ENCODE measurements at regions not wholly inside any gene's neighbourhood (a gene's known extent, or its start where the extent isn't known, plus 50 kb on each side); places are given as distances from the start of the nearest gene placed in this dataset.

DNA sequence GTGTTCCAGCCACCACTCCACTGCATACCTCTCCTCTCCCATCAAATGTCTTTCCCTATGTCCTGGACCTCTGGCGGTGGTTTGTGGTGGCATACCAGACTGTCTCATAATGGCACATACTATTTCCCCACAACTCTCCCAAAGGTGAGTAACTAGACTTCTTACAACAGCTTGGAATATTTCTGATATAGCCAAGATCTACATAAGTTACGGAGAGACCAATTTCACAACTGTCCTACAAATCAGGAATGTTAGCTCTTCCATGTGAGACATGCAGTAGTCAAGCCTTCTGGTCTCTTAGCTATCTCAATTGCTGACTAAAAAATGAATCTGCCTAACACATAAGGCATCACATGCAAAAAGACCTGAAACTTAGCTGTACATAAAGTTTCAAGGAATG, 588.9 kb downstream of the RNF144B start:
- no peak for DNase-seq

DNA sequence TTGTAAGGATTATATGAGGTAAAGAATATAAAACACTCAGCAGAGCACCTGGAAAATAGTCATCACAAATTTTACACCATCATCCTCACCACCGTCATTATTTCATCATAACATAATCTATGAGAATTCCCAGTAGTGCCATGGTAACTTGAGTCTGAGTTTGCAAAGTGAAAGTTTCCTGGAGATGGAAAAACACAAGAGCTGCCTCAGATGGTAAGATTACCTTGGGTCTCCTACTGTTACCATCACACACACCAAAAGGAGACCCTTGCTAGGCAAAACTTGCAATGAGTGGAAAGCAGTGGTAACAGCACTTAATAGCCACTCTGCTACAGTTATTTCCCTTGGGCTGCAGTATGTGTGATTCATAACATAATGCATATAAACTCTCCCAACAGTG, 589.8 kb downstream of the RNF144B start:
- no peak for DNase-seq

DNA sequence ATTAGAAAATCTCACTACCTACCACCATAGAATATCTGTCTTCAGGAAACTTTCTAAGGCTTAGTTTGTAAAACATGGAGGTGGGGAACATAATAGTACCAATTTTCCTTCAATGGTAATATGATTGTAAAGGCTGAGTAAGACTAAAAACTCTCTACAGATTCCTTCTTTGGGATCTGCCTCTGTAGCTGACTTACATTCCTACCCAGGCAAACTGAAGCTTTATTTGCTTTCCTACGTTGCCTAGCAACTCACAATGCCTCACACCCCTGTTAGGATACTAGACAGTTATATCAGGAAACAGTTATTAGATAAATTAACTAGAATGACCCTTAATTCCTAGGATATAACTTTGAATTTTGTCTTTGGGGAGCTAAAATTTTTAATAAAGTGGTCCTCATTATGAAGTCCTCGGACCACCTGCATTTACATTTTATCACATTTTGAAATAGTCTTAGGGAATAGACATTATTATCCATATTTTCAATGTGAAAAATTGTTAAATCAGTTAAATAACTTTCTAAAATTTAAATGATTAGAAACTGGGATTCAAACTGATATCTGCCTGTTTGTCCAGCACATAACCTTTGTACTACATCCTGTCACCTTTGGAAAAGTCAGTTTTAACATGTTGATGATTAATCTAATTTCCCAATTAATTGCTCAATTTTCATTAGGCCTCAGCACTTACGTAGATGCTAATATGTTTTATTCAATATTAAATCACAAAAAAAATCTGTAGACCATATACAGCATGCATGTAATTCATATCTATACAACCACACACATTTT, 591.4 kb downstream of the RNF144B start:
- DNase-seq = no peak

DNA sequence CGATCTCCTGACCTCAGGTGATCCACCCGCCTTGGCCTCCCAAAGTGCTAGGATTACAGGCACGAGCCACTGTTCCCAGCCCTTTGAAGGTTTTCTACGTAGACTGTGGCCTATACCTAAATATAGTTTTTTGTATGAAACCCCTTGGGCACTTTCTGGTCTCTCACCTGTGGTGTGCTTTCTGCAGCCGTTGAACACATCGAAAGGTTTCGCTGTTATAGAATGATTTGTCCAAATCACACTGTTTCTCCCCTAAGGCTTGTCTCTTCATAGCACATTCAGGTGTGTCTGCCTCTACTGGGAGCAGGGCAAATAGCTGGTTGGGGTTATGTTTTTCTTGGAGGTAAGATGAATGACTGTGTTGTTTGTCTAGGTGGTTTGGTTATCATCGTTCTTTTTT, 597.9 kb downstream of the RNF144B start:
- DNase-seq = no peak

DNA sequence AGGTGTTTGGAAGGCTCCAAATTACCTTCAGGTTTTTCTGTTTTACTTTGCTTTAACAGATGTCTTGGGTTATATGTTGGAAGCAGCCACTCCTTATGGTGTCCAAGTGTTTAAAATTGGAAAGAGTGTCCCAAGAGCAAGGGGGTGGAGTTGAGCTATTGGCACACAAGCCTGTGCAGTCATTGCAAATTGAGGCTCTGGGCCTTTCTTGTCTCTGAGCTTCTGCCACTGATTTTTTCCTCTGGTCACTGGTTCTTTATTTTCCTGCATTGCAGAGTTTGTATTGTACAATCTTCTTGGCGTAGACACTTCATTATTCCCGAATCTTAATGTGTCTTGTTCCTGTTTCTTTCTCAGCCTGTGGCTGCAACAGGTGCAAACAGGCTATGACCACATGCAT, 598.8 kb downstream of the RNF144B start:
- no peak for DNase-seq

DNA sequence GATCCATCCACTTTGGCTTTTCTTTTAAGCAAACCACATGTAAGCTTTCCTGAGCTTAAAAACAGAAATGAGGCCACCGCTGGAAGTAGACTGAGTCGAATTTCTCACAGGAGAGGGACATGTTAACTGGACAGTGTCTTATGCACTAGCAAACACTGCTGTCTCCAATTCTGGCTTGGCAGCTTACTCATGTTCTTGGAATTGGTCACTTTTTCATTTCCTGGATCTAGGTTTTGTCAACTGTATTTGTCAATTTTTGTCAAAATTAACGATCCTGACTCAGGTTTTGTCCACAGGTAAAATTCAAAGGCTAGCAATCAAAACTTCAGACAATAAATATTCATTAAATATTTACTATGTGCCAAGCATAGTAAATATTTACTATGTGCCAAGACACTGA, 601.5 kb downstream of the RNF144B start:
- no peak for DNase-seq

DNA sequence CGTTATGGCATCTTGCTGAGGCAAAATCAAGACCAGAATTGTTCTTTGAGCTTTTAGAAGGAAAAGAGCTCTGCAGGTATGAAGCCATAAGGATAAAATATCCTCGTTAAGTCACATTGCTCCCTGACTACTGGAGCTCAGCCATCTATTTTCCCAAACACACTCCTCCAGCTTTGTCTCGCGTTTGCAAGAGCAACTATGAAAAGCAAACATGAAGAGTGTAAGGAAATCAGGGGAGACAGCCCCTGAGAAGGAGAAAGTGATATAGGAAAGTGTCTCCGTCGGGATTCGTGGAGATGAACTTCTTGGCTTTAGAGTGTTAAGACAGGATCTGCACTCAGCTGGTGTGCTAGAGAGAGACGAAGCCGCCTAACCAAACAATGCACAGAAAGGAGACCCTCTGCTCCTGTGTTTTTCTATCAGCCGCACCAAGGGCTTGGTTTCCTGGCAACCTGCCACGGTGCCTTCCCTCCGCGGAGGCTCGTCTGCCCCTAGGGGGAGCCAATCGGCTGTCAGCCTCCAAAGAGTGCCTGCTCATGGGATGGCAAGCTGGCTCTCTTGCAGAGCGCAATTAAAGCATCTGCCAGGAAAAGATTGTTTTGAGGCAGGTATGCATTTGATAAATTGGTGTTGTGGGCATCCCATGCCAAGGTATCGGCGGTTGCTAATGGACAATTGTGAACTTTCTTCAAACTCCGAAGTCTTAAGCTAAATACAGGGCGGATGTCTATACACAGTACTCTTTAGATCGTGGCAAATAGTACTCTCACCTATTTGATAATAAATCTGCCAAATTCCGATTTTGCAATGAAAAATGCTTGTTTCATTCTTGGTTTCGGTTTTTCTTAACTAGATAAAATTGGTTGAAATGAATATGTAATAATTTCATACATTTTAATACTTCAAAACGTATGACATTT, 603.2 kb downstream of the RNF144B start:
- DNase-seq = peak; percentile 69 to 76

DNA sequence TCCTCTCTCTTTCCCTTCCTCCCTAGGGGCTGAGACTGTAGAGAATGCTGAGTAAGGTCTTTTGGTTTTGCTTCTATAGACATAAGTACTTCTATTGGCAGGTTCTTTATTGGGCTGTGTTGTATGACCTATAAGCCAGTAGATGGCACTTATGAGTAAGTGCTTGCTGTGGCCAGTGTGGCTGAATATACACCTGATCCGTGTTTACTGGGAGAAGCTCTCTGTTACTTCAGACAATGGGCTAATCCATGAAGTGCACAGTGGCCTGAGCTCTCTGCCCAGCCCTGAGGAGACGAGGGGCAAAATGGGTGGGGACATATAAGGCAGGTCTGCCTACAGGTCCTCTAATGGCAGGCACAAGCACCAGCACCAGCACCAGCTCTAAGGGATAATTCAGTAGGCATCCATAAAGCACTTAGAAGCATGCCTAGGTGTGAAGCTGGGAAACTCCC, 610.3 kb downstream of the RNF144B start:
- peak; percentile 28 to 45 for DNase-seq

DNA sequence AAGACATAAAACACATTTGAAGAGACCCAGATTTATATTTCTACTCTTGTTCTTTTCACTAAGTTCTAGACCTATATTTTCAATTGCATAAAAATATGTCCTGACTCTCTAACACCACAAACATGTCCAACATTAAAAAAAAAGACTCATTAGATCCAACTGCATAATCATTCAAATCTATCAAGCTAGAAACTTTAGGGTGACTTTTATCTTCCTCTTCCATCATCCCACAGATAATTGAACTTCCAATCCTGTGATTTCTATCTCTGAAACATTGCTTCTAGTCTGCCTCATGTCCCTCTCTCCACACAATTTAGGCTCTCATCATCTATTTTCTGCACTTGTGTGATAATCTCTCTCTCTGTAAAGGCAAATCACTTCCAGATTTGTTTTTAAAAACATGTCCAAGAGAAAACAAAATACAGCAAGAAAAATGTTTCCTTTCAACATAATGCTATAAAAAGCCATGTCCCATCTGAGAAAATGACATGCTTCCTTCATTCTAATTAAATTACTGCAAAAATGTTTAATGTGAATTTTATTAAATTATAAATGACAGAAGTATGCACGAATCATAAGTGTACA, 615.9 kb downstream of the RNF144B start:
- no peak for DNase-seq

DNA sequence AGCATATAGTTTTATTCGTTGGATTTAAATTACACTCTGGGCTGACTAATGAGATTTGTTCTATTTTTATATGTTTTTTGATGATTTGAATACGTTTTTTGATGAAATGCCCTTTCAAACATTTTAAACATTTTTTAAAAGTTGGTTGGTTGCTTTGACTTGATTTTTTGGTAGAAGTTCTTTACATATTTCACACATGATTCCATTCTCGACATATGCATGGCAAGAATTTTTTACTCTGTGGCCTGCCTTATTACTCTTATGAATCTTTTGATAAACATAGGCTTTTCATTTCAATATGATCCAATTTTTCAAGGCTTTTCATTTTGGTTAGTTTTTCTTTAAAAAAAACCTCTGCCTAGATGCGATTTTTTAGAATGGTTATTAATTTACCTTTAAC, 617.0 kb downstream of the RNF144B start:
- no peak for DNase-seq

DNA sequence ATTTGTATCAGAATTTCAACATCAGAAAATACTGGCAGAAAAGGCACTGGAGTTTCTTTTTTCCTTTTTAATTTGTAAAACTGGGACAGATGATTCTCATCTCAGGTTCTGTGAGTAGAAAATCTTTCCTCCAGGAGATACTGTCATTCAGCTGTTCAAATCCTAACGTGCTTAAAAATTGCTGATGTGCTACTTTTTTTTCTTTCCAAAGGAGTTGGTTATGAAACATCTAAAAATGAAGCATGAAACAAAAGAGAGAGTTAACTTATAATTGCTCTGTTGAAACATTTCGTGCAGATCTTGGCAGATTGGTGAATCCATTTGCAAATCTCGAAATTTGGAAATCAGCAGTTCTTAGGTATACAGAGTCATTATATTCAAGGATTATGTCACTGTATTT, 622.6 kb downstream of the RNF144B start:
- no peak for DNase-seq

DNA sequence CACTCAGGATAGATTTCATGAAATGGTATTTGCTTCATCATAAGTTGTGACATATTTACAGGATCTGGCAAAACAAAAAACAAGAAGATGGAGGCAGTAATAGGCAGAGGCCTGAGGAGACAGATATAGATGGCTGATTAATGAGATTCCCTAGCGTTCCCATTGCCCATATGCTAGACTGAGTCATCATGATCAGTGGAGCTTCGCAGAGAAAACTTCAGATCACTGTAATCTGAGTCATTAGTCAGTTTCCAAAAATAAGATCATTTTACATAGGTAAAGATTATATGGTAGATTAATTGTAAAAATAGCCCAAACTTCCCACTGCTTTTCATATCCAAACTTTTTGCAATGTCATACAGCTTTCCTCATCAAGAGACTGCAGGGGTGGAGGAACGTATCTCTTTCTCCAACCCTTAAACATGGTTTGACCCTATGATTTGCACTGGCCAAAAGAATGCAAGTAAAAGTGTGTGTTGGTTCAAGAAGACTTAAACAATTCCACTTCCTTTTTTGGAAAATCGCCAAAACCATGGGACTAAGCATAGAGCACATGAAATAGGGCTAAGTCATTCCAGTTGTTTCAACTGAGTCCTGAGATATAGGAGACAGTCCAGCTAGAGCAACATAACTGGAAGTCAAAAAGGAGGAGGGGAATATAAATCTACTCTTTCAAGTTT, 626.0 kb downstream of the RNF144B start:
- DNase-seq = no peak

DNA sequence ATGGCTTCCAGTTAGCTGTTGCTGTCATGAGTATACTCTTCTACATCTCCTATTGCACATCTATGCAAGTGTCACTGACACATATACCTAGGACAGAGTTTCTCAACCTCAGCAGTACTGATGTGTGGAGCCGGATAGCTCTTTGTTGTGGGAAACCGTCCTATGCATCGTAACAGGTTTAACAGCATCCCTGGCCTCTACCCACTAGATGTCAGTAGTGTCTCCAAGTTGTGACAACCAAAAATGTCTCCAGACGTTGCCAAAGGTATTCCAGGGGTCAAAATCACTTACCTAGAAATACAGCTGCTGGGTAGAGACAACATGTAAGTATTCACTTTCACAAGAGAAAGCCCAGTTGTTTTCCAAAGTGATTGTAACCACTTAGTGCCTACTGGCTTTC, 637.6 kb downstream of the RNF144B start:
- peak; percentile 10 to 20 for DNase-seq

DNA sequence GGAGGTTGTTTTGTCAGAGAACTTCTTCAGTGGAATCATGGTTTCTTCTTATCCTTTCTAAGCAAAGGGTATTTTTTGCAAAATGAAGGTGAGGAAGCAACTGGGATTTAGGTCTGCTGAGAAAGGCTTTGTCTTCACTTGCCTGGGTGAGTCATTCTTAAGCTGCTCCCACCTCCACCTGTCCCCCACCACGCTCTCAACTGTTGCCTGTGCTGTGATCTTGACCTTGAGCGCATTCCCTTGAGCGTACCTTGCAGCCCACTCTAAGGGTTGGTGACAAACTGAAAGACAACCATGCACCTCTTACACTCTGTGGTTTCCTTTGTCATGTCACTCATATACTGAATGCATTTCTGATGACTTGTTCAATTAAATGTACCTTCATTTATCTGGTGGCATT, 641.1 kb downstream of the RNF144B start:
- no peak for DNase-seq

DNA sequence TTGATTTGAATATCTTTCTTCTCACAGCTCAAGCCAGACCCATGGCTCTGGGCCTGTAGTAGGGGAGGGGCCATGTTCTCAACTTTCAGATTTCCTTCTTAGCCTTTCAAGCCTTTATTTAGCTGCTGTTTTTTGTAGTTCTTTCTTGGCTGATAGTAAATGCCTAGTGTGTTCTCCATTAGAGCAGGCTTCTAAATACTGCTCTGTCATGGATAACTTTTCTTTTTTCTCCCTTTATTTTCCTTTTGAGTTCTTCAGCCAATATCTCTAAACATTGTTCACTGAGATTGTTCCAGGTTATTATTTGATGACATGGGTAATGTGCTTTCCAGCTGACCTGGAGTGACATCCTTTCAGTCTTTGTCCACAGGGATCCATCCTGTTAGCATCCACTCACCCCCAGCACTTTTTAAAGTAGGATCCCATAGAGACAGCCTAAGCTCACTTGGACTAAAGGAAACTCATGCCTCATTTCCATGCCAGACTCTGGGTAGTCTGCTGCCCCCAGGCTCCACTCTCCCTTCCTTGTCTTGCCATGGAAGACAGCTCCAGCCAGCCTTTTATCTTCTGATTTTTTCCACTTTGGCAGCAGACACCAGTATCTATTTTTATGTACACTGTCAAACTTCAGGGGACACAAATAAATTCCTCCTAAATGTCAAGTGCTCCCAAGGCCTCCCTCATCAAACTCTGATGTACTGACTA, 645.6 kb downstream of the RNF144B start:
- no peak for DNase-seq

DNA sequence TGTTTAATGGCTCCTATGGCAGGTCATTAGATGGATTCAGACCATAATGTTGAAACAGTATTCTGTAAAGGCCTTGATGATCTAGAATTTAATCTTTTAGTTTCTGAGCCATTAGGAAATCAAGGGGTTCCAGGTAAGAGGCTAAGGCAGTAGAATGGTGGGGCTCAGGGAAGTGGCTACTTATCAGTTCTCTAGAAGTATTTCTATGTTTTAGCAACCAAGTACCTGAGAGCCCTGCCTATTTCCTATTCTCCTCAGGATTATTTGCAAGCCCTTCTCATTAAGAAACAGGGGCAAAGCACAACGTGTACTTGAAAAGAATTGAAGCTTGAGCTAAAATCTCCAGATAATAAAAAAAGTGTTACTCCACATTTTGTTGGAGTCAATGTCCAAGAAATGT, 646.5 kb downstream of the RNF144B start:
- no peak for DNase-seq

DNA sequence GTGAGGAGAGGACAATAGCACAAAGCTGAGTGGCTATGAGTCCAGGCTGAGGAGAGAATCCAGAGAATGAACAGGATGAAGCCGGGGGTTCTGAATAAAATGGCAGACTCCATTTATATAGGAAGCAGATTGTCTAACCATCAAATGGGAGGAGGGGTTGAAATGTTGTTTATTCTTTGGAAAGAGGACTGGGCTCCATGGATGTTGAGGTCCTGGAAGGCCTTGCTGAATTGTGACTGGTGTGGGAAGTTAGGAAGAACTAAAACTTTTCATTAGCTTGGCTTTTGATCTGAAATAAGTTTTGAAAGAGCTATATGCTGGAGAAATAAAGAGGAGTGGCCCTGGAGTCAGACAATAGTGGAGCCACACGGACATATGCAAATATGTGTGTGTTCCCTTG, 647.8 kb downstream of the RNF144B start:
- no peak for DNase-seq

DNA sequence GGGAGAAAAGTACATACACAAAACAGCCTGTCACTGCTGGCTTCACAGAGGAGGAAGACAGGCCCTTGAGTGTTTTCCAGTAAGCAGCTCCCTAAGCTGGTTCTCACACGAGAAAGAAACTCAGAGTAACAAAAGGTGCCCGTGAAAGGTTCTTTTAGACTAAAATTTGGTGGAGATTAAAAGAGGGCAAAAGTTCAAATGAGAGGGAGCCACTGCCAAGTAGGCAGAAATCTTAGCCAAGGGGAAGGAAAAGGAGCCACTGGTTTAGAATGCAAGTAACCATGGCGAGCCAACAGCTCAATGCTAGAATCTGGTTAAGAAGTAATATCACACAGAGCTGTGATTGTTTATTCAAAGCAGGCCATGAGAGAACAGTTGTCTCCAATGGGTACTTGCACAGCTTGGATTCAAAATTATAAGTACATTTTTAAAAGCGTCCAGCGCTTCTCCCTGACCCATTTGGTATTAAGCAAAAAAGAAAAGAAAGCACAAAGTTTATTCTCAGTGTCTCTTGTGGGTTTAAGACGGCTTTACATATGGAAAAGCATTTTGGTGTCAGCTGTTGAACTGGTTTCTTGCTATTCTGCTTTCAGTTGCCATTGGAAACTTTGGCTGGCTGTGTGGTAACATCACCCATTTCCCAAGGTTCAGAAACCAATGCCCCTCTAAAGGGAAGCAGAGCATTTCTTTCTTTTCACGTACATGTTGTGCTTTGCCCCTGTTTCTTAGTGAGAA, 648.5 kb downstream of the RNF144B start:
- no peak for DNase-seq

DNA sequence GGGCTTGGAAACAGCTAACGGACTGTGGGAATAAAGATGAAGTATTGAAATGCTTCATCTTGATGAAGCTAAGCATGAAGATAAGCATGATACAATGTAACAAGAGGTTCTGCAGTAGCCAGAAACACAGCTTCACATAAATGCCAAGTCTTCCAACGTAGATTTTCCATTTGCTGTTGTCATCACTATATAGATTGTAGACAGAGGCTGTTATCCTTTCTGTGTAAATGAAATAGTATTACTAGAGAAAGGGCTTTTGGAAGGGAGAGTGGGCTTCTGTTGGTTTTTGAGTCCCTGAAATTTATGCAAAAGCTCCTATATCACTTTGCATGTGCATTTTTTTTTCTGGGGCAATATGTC, 649.0 kb downstream of the RNF144B start:
- DNase-seq = no peak

DNA sequence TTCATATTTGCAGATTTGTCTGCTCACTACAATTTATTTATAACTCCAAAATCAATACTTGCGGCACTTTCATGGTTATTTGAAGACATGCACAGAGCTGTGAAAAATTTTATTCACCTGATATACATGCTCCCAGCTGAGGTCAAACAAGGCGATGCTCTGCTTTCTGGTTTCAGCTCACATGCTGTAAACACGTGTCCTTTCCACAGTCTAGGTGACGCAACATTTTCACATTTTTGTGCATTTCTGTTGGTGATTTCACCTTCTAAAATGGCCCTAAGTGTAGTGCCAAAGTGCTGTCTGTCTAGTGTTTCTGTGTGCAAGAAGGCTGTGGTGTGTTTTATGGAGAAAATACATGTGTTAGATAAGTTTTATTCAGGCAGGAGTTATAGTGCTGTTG, 650.5 kb downstream of the RNF144B start:
- DNase-seq = no peak

DNA sequence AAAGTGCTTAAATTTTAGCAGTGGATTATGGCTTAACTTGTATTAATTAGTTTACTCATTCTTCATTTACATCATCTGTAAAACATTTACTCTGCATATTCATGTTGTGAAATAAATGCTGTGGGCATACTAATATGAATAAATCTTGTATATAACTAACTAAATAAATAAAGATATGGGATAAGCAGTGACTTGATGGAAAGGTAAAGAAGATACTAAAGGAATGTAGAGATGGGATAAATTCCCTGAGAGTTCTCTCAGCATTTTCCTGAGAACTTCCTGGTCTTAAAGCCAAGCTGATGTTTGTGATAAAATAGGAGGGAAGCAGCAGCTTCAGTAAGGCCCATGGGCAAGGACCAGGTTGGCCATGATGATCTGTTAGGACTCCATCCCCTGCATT, 652.1 kb downstream of the RNF144B start:
- no peak for DNase-seq

DNA sequence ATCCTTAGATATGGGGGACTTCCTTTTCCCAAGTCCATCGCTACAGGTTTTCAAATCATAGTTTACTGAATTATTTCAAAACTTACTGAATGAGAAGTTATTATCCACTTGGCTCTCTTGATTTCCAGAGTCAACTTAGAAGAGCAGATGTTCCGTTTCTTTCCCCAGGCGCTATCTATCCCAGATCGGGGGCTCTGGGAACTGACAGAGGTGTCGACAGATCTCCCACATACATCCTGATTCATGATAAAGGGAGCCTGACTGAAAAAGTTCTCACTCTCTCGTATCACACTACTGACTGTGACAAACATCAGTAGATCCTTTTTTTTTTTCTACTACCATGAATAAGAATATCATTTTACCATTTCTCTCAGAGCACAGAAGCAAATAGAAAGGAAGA, 654.8 kb downstream of the RNF144B start:
- no peak for DNase-seq

Measured in NCI-H187 (cell line).